Astrocyte of the cerebellum (primary cell): ENCODE measurements at regions not wholly inside any gene's neighbourhood (a gene's known extent, or its start where the extent isn't known, plus 50 kb on each side); places are given as distances from the start of the nearest gene placed in this dataset.

Experiments
- DNase-seq: peaks from one replicate; pipeline ENCODE4 v3.0.0-alpha.2; 2011; ENCODE audit warnings: low read depth
- H3K4me3 ChIP-seq: 2 replicates; pipeline ENCODE4 v1.5.1; 2011; ENCODE audit warnings: mild to moderate bottlenecking, low read depth, low read length, moderate library complexity
- in situ Hi-C: cut with HindIII; loops from 2 replicates; pipeline ENCODE4 v1.10.0; 2017; ENCODE audit warnings: low sequenced_read_pairs
- TF ChIP-seq, protein P1 (sequence below): IDR thresholded peaks from 2 replicates; pipeline ENCODE4 v1.5.1; 2012; ENCODE audit warnings: low read length, low read depth, moderate library complexity, mild to moderate bottlenecking; ENCODE audit errors: missing control alignments

DNA sequence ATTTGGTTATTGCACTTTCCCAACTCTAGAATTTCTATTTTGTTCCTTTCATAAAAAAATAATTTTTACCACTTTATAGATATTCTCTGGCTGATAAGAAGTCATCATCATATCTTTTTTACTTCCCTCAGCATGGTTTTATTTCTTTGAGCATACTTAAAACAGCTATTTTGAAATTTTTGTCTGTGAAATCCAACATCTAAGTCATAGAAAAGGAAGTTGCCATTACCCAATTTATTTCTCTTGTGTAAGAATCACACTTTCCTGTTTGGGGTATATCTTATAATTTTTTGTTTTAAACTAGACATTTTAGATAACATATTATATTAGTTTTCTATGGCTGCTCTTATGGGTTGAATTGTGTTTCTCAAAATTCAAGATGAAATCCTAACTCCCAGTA lies 400.2 kb upstream of the OR4E1 start:
- DNase-seq: no peak
- H3K4me3 ChIP-seq: no peak overlapping the region
- in situ Hi-C loops: no loop called here
- TF ChIP-seq, protein P1, sequence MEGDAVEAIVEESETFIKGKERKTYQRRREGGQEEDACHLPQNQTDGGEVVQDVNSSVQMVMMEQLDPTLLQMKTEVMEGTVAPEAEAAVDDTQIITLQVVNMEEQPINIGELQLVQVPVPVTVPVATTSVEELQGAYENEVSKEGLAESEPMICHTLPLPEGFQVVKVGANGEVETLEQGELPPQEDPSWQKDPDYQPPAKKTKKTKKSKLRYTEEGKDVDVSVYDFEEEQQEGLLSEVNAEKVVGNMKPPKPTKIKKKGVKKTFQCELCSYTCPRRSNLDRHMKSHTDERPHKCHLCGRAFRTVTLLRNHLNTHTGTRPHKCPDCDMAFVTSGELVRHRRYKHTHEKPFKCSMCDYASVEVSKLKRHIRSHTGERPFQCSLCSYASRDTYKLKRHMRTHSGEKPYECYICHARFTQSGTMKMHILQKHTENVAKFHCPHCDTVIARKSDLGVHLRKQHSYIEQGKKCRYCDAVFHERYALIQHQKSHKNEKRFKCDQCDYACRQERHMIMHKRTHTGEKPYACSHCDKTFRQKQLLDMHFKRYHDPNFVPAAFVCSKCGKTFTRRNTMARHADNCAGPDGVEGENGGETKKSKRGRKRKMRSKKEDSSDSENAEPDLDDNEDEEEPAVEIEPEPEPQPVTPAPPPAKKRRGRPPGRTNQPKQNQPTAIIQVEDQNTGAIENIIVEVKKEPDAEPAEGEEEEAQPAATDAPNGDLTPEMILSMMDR: no peak

DNA sequence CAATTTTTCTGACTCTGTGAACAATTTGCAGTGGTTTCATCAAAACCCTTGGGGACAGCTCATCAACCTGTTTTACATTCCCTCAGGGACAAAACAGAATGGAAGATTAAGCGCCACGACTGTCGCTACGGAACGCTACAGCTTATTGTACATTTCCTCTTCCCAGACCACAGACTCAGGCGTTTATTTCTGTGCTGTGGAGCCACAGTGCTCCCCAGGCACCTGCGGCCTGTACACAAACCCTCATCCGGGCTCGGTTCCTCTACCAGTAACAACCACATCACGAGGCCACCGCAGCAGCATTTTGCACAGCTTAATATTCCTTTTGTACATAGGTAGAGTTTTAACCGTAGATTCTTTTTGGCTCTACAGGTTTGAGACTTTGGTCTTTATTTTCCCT lies 397.4 kb upstream of the OR4E1 start:
- DNase-seq: no peak
- no peak overlapping the region for H3K4me3 ChIP-seq
- TF ChIP-seq, protein P1: no peak
- in situ Hi-C loops: no loop called here

DNA sequence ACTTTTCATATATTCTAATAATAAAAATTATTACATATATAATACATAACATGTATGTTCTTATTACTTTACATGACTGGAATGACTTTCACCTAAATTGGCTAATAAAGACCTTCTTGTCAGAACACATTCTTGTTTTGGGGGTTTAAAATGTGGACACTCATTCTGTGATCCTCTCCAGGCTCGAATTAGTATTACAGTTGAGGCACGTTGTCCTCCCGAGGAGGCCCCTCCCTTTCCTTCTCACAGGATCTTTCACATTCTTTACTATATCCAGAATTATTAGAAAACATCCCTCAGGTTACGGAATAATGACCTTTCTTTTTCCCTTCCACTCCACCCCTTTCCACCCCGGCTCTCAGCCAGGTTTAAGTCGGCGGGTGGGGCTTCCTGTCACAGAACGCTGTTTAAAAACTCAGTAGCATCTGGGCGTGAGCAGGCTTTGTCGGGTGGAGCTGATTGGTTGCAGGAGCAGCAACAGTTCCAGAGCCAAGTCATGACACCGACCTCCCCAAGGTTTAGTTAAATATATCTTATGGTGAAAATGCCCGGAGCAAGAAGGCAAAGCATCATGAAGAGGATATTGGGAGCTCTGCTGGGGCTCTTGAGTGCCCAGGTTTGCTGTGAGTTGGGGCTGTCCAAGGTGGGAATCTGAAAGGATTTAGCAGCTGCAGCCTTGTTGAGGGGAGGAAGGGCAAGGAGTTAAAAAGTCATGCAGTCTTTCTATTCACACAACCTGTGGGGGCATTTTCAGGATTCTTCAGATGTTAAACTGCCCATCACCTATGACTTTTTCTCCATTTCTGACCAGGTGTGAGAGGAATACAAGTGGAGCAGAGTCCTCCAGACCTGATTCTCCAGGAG lies 396.7 kb upstream of the OR4E1 start:
- H3K4me3 ChIP-seq: no peak overlapping the region
- TF ChIP-seq, protein P1: no peak
- no peak for DNase-seq
- in situ Hi-C loops: no loop called here

DNA sequence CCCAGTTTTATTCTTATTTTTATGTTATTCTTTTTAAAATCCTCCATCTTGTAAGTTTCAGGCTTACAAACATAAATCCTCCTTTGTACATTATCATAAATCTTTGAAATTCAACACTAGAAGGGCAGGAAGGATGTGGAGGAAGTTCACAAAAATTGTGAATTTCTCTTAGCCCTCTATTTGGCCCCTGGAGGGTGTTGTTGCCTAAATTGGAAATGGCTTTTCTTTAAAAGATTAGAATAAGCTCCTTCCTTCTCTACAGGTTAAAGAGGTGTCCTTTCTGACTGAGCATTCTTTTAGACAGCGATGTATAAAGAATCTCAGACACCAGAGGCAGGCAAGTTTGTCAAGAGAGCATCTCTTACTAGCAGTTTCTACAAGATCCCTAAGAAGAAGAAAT lies 391.7 kb upstream of the OR4E1 start:
- no peak overlapping the region for H3K4me3 ChIP-seq
- in situ Hi-C loops: no loop called here
- no peak for DNase-seq
- TF ChIP-seq, protein P1: no peak

DNA sequence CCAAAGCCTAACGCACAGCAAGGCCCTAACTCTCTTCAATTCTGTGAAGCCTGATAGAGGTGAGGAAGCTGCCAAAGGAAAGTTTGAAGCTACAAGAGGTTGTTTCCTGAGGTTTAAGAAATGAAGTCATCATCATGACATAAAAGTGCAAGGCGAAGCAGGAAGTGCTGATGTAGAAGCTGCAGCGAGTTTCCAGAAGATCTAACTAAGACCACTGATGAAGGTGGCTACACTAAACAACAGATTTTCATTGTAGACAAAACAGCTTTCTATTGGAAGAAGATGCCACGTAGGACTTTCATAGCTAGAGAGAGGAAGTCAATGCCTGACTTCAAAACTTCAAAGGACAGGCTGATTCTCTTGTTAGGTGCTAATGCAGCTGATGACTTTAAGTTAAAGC lies 385.6 kb upstream of the OR4E1 start:
- in situ Hi-C loops: no loop called here
- TF ChIP-seq, protein P1: no peak
- no peak for DNase-seq
- H3K4me3 ChIP-seq: no peak overlapping the region

DNA sequence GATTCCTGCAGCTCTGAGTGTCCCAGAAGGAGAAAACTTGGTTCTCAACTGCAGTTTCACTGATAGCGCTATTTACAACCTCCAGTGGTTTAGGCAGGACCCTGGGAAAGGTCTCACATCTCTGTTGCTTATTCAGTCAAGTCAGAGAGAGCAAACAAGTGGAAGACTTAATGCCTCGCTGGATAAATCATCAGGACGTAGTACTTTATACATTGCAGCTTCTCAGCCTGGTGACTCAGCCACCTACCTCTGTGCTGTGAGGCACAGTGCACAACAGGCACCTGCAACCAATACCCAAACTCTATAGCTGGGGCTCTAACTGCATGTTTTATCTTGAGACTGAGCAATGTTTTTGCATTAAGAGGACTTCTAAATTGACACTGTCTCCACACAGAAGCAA lies 379.2 kb upstream of the OR4E1 start:
- no peak overlapping the region for H3K4me3 ChIP-seq
- in situ Hi-C loops: loop anchor here (5.0 kb wide), 1 partner anchor 45 kb away; no protein-coding TSS in a partner anchor
- DNase-seq: no peak

More for the DNA sequence above, 379.2 kb upstream of the OR4E1 start:
- TF ChIP-seq, protein P1: no peak
